ENCODE measurements at regions not wholly inside any gene's neighbourhood (a gene's known extent, or its start where the extent isn't known, plus 50 kb on each side); places are given as distances from the start of the nearest gene placed in this dataset.

- no peak for DNase-seq (ENCODE audit: low spot score)
- ATAC-seq = no peak
These were observed 90.4 kb upstream of the PARD3B start for GRCh38 chr2:204454672-204455380.

GRCh38 chr2:204468746-204469429 lies 76.4 kb upstream of the PARD3B start:
- no peak for DNase-seq (ENCODE audit: low spot score)
- ATAC-seq = no peak

GRCh38 chr2:204470178-204470620 lies 75.1 kb upstream of the PARD3B start:
- DNase-seq (ENCODE audit: low spot score) (no peak), ATAC-seq (no peak)

GRCh38 chr2:204470621-204471196 lies 74.6 kb upstream of the PARD3B start:
- DNase-seq (ENCODE audit: low spot score) = no peak
- no peak for ATAC-seq

- no peak for DNase-seq (ENCODE audit: low spot score)
- ATAC-seq = no peak
These were observed 72.9 kb upstream of the PARD3B start for GRCh38 chr2:204472375-204472774.

GRCh38 chr2:204473224-204473623 lies 72.1 kb upstream of the PARD3B start:
- DNase-seq (ENCODE audit: low spot score) (no peak), ATAC-seq (no peak)

GRCh38 chr2:204475399-204475798 lies 69.9 kb upstream of the PARD3B start:
- no peak for ATAC-seq
- no peak for DNase-seq (ENCODE audit: low spot score)

- ATAC-seq = no peak
- DNase-seq (ENCODE audit: low spot score) = no peak
These were observed 67.8 kb upstream of the PARD3B start for GRCh38 chr2:204477358-204477950.

- no peak for DNase-seq (ENCODE audit: low spot score)
- ATAC-seq = no peak
These were observed 65.7 kb upstream of the PARD3B start for GRCh38 chr2:204479557-204479956.

GRCh38 chr2:204480676-204481075 lies 64.6 kb upstream of the PARD3B start:
- ATAC-seq = no peak
- DNase-seq (ENCODE audit: low spot score) = no peak

GRCh38 chr2:204483608-204484081 lies 61.6 kb upstream of the PARD3B start:
- ATAC-seq = peak; percentile 84
- peak; percentile 52 for DNase-seq (ENCODE audit: low spot score)

- ATAC-seq (no peak), DNase-seq (ENCODE audit: low spot score) (no peak)
These were observed 59.0 kb upstream of the PARD3B start for GRCh38 chr2:204486321-204486720.

- ATAC-seq = no peak
These were observed 58.5 kb upstream of the PARD3B start for GRCh38 chr2:204486805-204487204.

GRCh38 chr2:204487447-204488229 lies 57.6 kb upstream of the PARD3B start:
- no peak for DNase-seq (ENCODE audit: low spot score)
- no peak for ATAC-seq

More at GRCh38 chr2:204486805-204487204, 58.5 kb upstream of the PARD3B start:
- no peak for DNase-seq (ENCODE audit: low spot score)

GRCh38 chr2:204491528-204491927 lies 53.7 kb upstream of the PARD3B start:
- ATAC-seq (no peak), DNase-seq (ENCODE audit: low spot score) (no peak)

GRCh38 chr2:204492417-204492816 lies 52.9 kb upstream of the PARD3B start:
- ATAC-seq (no peak), DNase-seq (ENCODE audit: low spot score) (no peak)

GRCh38 chr2:204494681-204495080 lies 50.6 kb upstream of the PARD3B start:
- no peak for DNase-seq (ENCODE audit: low spot score)
- ATAC-seq = no peak

GRCh38 chr2:204495381-204495780 lies 49.9 kb upstream of the PARD3B start:
- DNase-seq (ENCODE audit: low spot score) = no peak
- no peak for ATAC-seq
